ENCODE measurements at regions not wholly inside any gene's neighbourhood (a gene's known extent, or its start where the extent isn't known, plus 50 kb on each side); places are given as distances from the start of the nearest gene placed in this dataset.

DNA sequence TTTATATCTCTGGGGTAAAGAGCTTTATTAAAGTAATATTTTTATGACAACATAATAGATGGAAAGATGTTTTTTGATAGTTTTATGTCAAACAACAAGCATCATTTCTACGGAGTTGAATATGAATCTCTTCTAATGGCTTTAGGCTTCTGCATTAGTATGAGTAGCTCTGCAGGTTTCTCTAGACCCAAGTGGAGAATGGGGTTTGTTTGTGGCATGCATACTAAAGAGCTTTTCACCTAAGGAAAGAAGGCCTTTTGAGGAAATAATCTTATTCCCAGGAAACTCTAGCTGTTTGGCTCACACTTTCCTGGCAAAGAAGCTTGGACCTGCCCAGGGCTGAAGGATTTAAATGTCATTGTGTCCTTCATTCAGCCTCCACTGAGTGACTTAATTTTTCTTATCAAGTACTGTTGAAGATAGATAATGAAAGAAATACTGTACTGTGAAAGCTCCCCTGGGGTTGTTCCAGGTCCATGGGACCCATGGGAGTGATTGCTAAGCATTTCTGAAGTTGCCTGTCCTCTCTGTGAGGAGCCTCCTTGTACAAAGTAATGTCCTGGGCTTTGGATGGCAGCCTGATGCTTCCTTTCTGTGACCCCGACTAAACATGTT, 469.3 kb downstream of the LRIG3 start:
- ChIA-PET CTCF (no interaction called here), POLR2A (no interaction called here), RAD21 (ENCODE audit: low non-redundant PET in 1 of 2, low total read pairs in 2 of 2, uncharacterized antibody in 2 of 2, unreplicated experiment in 2 of 2) (no interaction called here)
- no TSS peak for BruUV-seq (replicated peaks)
- Histone ChIP-seq H3K4me3 (replicated peaks in 1 of 2; ENCODE audit: low read depth in 1 of 2, low read length in 2 of 2) (no peak overlapping the region), H3K4me2 (ENCODE audit: low read length) (no peak overlapping the region), H3K79me2 (ENCODE audit: insufficient read depth, low read length) (no peaks in the 10 kb centered on the region), H3K9ac (ENCODE audit: low read length) (no peak overlapping the region), H3K9me2 (ENCODE audit: insufficient read depth) (no peaks in the 10 kb centered on the region), H2AFZ (ENCODE audit: low read depth, low read length, poor library complexity, severe bottlenecking) (no peak overlapping the region), H3K27me3 (ENCODE audit: insufficient read depth, low read length) (no peaks in the 10 kb centered on the region), H3K4me1 (ENCODE audit: control insufficient read depth in 1 of 2, insufficient read depth in 2 of 2, low read length in 2 of 2) (no peaks in the 10 kb centered on the region), H3K27ac (ENCODE audit: low read depth, low read length) (no peak overlapping the region), H4K20me1 (ENCODE audit: insufficient read depth) (no peaks in the 10 kb centered on the region), H3K9me3 (ENCODE audit: control insufficient read depth in 1 of 2, insufficient read depth in 1 of 2, low read depth in 1 of 2, low read length in 2 of 2) (no peaks in the 10 kb centered on the region), H3K36me3 (ENCODE audit: control insufficient read depth in 1 of 2, insufficient read depth in 2 of 2, low read length in 2 of 2) (no peaks in the 10 kb centered on the region)
- intact Hi-C loops (cut with micrococcal nuclease), result no loop called here
- DNase-seq (ENCODE audit: low read depth, low spot score) (no peak), ATAC-seq (no peak)
- no peak for TF ChIP-seq FOSL1 (IDR thresholded peaks at IDR 0.05; ENCODE audit: low read depth)
- TF ChIP-seq POLR2A (IDR thresholded peaks at IDR 0.05; ENCODE audit: borderline replicate concordance, extremely low read depth, insufficient read depth, insufficient read length), result no peak
- no peak for TF ChIP-seq EGR1 (IDR thresholded peaks at IDR 0.05; ENCODE audit: low read depth)
- no peak for TF ChIP-seq POLR2AphosphoS5 (IDR thresholded peaks at IDR 0.05; ENCODE audit: low read depth, low read length)
- TF ChIP-seq, protein P1, sequence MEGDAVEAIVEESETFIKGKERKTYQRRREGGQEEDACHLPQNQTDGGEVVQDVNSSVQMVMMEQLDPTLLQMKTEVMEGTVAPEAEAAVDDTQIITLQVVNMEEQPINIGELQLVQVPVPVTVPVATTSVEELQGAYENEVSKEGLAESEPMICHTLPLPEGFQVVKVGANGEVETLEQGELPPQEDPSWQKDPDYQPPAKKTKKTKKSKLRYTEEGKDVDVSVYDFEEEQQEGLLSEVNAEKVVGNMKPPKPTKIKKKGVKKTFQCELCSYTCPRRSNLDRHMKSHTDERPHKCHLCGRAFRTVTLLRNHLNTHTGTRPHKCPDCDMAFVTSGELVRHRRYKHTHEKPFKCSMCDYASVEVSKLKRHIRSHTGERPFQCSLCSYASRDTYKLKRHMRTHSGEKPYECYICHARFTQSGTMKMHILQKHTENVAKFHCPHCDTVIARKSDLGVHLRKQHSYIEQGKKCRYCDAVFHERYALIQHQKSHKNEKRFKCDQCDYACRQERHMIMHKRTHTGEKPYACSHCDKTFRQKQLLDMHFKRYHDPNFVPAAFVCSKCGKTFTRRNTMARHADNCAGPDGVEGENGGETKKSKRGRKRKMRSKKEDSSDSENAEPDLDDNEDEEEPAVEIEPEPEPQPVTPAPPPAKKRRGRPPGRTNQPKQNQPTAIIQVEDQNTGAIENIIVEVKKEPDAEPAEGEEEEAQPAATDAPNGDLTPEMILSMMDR (IDR thresholded peaks at IDR 0.05 in 2 of 3, conservative IDR thresholded peaks at IDR 0.05 in 1 of 3; ENCODE audit: borderline replicate concordance in 1 of 3, insufficient read depth in 1 of 3, low read depth in 2 of 3, low read length in 2 of 3), result no peak
- TF ChIP-seq SIN3A (IDR thresholded peaks at IDR 0.05; ENCODE audit: low read depth), result no peak
- no peak for TF ChIP-seq TCF7L2 (IDR thresholded peaks at IDR 0.05; ENCODE audit: borderline replicate concordance, extremely low read depth, insufficient read depth, insufficient read length)
- no peak for TF ChIP-seq CEBPB (IDR thresholded peaks at IDR 0.05; ENCODE audit: low read depth)
- TF ChIP-seq, protein P2, sequence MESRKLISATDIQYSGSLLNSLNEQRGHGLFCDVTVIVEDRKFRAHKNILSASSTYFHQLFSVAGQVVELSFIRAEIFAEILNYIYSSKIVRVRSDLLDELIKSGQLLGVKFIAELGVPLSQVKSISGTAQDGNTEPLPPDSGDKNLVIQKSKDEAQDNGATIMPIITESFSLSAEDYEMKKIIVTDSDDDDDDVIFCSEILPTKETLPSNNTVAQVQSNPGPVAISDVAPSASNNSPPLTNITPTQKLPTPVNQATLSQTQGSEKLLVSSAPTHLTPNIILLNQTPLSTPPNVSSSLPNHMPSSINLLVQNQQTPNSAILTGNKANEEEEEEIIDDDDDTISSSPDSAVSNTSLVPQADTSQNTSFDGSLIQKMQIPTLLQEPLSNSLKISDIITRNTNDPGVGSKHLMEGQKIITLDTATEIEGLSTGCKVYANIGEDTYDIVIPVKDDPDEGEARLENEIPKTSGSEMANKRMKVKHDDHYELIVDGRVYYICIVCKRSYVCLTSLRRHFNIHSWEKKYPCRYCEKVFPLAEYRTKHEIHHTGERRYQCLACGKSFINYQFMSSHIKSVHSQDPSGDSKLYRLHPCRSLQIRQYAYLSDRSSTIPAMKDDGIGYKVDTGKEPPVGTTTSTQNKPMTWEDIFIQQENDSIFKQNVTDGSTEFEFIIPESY (IDR thresholded peaks at IDR 0.05; ENCODE audit: extremely low read depth, insufficient replicate concordance, low read length), result no peak
- TF ChIP-seq JUND (IDR thresholded peaks at IDR 0.05), result no peak
- TF ChIP-seq CBX3 (IDR thresholded peaks at IDR 0.05; ENCODE audit: low read depth), result no peak
- no peak for TF ChIP-seq YY1 (IDR thresholded peaks at IDR 0.05; ENCODE audit: extremely low read depth, insufficient replicate concordance, low read depth, low read length)
- TF ChIP-seq SRF (IDR thresholded peaks at IDR 0.05; ENCODE audit: low read depth), result no peak
- no peak for TF ChIP-seq EZH2 (IDR thresholded peaks at IDR 0.05)
- TF ChIP-seq, protein P3, sequence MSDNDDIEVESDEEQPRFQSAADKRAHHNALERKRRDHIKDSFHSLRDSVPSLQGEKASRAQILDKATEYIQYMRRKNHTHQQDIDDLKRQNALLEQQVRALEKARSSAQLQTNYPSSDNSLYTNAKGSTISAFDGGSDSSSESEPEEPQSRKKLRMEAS (IDR thresholded peaks at IDR 0.05), result no peak
- no peak for TF ChIP-seq ZFX (IDR thresholded peaks at IDR 0.05)
- TF ChIP-seq RAD21 (IDR thresholded peaks at IDR 0.05; ENCODE audit: low read depth), result no peak
- TF ChIP-seq, protein P4, sequence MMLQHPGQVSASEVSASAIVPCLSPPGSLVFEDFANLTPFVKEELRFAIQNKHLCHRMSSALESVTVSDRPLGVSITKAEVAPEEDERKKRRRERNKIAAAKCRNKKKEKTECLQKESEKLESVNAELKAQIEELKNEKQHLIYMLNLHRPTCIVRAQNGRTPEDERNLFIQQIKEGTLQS (IDR thresholded peaks at IDR 0.05), result no peak
